ENCODE measurements at regions not wholly inside any gene's neighbourhood (a gene's known extent, or its start where the extent isn't known, plus 50 kb on each side); places are given as distances from the start of the nearest gene placed in this dataset.

DNA sequence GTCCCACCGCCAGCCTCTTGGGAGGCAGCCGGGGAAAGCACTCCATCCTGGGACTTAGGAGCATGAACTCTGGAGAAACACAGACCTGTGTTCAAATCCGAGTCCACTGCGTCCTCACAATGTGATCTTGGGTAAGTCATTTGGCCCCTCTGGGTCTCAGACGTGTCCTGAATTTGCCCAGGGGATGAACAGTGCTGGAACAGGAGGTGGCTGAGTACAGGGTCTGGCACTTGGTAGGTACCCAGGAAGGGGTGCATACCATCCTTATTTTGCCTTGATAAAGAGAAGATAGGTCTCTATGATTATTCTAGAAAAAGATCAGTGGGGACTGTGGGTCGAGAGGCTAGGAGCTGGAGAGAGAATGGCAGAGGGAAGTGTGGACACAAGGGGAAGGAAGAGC is 135.7 kb downstream of the FGF18 start:
- POLR2A ChIA-PET, result no interaction called here
- ATAC-seq (no peak), DNase-seq (ENCODE audit: low read depth, low spot score) (no peak)
- TF ChIP-seq, protein P1, sequence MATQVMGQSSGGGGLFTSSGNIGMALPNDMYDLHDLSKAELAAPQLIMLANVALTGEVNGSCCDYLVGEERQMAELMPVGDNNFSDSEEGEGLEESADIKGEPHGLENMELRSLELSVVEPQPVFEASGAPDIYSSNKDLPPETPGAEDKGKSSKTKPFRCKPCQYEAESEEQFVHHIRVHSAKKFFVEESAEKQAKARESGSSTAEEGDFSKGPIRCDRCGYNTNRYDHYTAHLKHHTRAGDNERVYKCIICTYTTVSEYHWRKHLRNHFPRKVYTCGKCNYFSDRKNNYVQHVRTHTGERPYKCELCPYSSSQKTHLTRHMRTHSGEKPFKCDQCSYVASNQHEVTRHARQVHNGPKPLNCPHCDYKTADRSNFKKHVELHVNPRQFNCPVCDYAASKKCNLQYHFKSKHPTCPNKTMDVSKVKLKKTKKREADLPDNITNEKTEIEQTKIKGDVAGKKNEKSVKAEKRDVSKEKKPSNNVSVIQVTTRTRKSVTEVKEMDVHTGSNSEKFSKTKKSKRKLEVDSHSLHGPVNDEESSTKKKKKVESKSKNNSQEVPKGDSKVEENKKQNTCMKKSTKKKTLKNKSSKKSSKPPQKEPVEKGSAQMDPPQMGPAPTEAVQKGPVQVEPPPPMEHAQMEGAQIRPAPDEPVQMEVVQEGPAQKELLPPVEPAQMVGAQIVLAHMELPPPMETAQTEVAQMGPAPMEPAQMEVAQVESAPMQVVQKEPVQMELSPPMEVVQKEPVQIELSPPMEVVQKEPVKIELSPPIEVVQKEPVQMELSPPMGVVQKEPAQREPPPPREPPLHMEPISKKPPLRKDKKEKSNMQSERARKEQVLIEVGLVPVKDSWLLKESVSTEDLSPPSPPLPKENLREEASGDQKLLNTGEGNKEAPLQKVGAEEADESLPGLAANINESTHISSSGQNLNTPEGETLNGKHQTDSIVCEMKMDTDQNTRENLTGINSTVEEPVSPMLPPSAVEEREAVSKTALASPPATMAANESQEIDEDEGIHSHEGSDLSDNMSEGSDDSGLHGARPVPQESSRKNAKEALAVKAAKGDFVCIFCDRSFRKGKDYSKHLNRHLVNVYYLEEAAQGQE (IDR thresholded peaks at IDR 0.05; ENCODE audit: insufficient read depth in 1 of 2, low read depth in 2 of 2, low read length in 1 of 2), result no peak
- TF ChIP-seq POLR2AphosphoS5 (IDR thresholded peaks at IDR 0.05; ENCODE audit: low read depth, low read length), result no peak
- TF ChIP-seq SIN3A (IDR thresholded peaks at IDR 0.05; ENCODE audit: borderline replicate concordance, insufficient read depth, low read depth, low read length), result no peak
- Histone ChIP-seq H3K9me3 (ENCODE audit: control insufficient read depth, insufficient read depth, low read depth, low read length) (no peaks in the 10 kb centered on the region), H3K4me3 (ENCODE audit: low read depth in 2 of 2, low read length in 2 of 2) (no peak overlapping the region), H3K4me1 (ENCODE audit: control insufficient read depth, insufficient read depth, low read length) (no peaks in the 10 kb centered on the region), H3K27ac (ENCODE audit: low read length) (no peak overlapping the region), H3K27me3 (ENCODE audit: control insufficient read depth, insufficient read depth, low read length) (peaks cover 9% of the 10 kb centered on the region), H3K36me3 (ENCODE audit: control insufficient read depth, insufficient read depth, low read length) (no peaks in the 10 kb centered on the region)
- CTCF ChIA-PET, result no interaction called here
- no TSS peak for BruUV-seq (replicated peaks)
- intact Hi-C loops (cut with micrococcal nuclease; ENCODE audit: unreplicated experiment) (no loop called here), in situ Hi-C loops (cut with HindIII; ENCODE audit: low pct_unique_long_range_greater_than_20kb, low sequenced_read_pairs) (no loop called here)

DNA sequence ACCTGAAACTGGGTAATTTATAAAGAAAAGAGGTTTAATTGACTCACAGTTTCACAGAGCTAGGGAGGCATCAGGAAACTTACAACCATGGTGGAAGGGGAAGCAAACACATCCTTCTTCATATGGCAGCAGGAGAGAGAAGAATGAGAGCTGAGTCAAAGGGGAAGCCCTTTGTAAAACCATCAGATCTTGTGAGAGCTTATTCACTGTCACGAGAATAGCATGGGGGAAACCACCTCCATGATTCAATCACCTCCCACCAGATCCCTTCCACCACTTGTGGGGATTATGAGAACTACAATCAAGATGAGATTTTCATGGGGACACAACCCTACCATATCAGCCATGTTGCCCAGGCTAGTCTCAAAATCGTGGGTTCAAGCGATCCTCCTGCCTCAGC is 143.4 kb downstream of the FGF18 start:
- CTCF ChIA-PET, result interaction anchor here (0.6 kb wide), 1 partner anchor 34 kb away, joined by 5 read pairs; no protein-coding TSS in a partner anchor

More for the DNA sequence above, 143.4 kb downstream of the FGF18 start:
- in situ Hi-C loops (cut with HindIII; ENCODE audit: low pct_unique_long_range_greater_than_20kb, low sequenced_read_pairs), result no loop called here
- no peaks in the 10 kb centered on the region for H3K4me1 ChIP-seq (ENCODE audit: control insufficient read depth, insufficient read depth, low read length)
- TF ChIP-seq, protein P1 (IDR thresholded peaks at IDR 0.05; ENCODE audit: insufficient read depth in 1 of 2, low read depth in 2 of 2, low read length in 1 of 2), result no peak
- TF ChIP-seq, protein P2, sequence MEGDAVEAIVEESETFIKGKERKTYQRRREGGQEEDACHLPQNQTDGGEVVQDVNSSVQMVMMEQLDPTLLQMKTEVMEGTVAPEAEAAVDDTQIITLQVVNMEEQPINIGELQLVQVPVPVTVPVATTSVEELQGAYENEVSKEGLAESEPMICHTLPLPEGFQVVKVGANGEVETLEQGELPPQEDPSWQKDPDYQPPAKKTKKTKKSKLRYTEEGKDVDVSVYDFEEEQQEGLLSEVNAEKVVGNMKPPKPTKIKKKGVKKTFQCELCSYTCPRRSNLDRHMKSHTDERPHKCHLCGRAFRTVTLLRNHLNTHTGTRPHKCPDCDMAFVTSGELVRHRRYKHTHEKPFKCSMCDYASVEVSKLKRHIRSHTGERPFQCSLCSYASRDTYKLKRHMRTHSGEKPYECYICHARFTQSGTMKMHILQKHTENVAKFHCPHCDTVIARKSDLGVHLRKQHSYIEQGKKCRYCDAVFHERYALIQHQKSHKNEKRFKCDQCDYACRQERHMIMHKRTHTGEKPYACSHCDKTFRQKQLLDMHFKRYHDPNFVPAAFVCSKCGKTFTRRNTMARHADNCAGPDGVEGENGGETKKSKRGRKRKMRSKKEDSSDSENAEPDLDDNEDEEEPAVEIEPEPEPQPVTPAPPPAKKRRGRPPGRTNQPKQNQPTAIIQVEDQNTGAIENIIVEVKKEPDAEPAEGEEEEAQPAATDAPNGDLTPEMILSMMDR (IDR thresholded peaks at IDR 0.05), result no peak
- TF ChIP-seq TCF7L2 (IDR thresholded peaks at IDR 0.05; ENCODE audit: low read depth, low read length) (no peak), SIN3A (IDR thresholded peaks at IDR 0.05; ENCODE audit: borderline replicate concordance, insufficient read depth, low read depth, low read length) (no peak), POLR2AphosphoS5 (IDR thresholded peaks at IDR 0.05; ENCODE audit: low read depth, low read length) (no peak)
- DNase-seq (ENCODE audit: low read depth, low spot score) (no peak), ATAC-seq (no peak)
- H3K36me3 ChIP-seq (ENCODE audit: control insufficient read depth, insufficient read depth, low read length), result no peaks in the 10 kb centered on the region
- intact Hi-C loops (cut with micrococcal nuclease; ENCODE audit: unreplicated experiment), result no loop called here
- BruUV-seq (replicated peaks), result no TSS peak
- POLR2A ChIA-PET, result no interaction called here
- no peaks in the 10 kb centered on the region for H3K9me3 ChIP-seq (ENCODE audit: control insufficient read depth, insufficient read depth, low read depth, low read length)
- no peak overlapping the region for H3K27ac ChIP-seq (ENCODE audit: low read length)
- peaks cover 5% of the 10 kb centered on the region for H3K27me3 ChIP-seq (ENCODE audit: control insufficient read depth, insufficient read depth, low read length)
- no peak overlapping the region for H3K4me3 ChIP-seq (ENCODE audit: low read depth in 2 of 2, low read length in 2 of 2)

Measured in Panc1 (cell line).